Esophagus (tissue), 2 donors: ENCODE measurements at regions not wholly inside any gene's neighbourhood (a gene's known extent, or its start where the extent isn't known, plus 50 kb on each side); places are given as distances from the start of the nearest gene placed in this dataset.

Experiments used
- H3K27ac ChIP-seq, 2 donors: one replicate each; pipeline ENCODE4 v1.5.1; 2013; ENCODE audit warnings: low read depth in 2 of 2, mild to moderate bottlenecking in 2 of 2, inconsistent platforms in 1 of 2, low read length in 1 of 2, moderate library complexity in 1 of 2
- H3K27me3 ChIP-seq, 2 donors: one replicate each; pipeline ENCODE4 v1.6.1; 2013; ENCODE audit warnings: low read length in 2 of 2, control low read depth in 1 of 2, mild to moderate bottlenecking in 1 of 2; ENCODE audit not compliant: insufficient read depth in 2 of 2, control insufficient read depth in 1 of 2
- H3K36me3 ChIP-seq, 2 donors: one replicate each; pipeline ENCODE4 v1.6.1; 2013; ENCODE audit warnings: low read length in 1 of 2; ENCODE audit not compliant: control insufficient read depth in 2 of 2, insufficient read depth in 2 of 2
- H3K4me1 ChIP-seq, 2 donors: one replicate each; pipeline ENCODE4 v1.6.1; 2013; ENCODE audit warnings: low read length in 1 of 2; ENCODE audit not compliant: control insufficient read depth in 2 of 2, insufficient read depth in 2 of 2
- H3K4me3 ChIP-seq, 2 donors: one replicate each; pipeline ENCODE4 v1.5.1; 2013; ENCODE audit warnings: low read length in 2 of 2, mild to moderate bottlenecking in 2 of 2, low read depth in 1 of 2, moderate library complexity in 1 of 2
- H3K9me3 ChIP-seq, 2 donors: one replicate each; pipeline ENCODE4 v1.6.1; 2013; ENCODE audit warnings: mild to moderate bottlenecking in 2 of 2, low read depth in 1 of 2, low read length in 1 of 2, moderate library complexity in 1 of 2; ENCODE audit not compliant: control insufficient read depth in 2 of 2, insufficient read depth in 1 of 2
- WGBS, 2 donors: extraction: QIAGEN DNeasy Blood & Tissue Kit; methylation state at CpG; one replicate each; pipeline ENCODE4 v1.1.7; 2013; 5-methylcytosine and 5-hydroxymethylcytosine counted together
- donor health status: healthy with polysubstance abuse.
- donor health status: Bipolar disorder and iron deficiency.

GRCh38 chr2:41605311-41605710 lies 442.5 kb upstream of the PKDCC start:
- H3K4me1 ChIP-seq: no peaks in the 10 kb centered on the region
- no peaks in the 10 kb centered on the region for H3K9me3 ChIP-seq
- no peak overlapping the region for H3K4me3 ChIP-seq
- no peaks in the 10 kb centered on the region for H3K36me3 ChIP-seq
- WGBS, 2 donors: 70 to 81% methylated on average over 1 of the region's 1 CpG
- H3K27ac ChIP-seq: no peak overlapping the region
- H3K27me3 ChIP-seq: no peaks in the 10 kb centered on the region

GRCh38 chr2:41605914-41606313 lies 441.9 kb upstream of the PKDCC start:
- no peaks in the 10 kb centered on the region for H3K4me1 ChIP-seq
- no peaks in the 10 kb centered on the region for H3K27me3 ChIP-seq
- H3K36me3 ChIP-seq: no peaks in the 10 kb centered on the region
- no peaks in the 10 kb centered on the region for H3K9me3 ChIP-seq
- no peak overlapping the region for H3K4me3 ChIP-seq
- no peak overlapping the region for H3K27ac ChIP-seq

GRCh38 chr2:41610501-41611190 lies 437.2 kb upstream of the PKDCC start:
- Histone ChIP-seq H3K36me3 (no peaks in the 10 kb centered on the region), H3K27ac (no peak overlapping the region), H3K4me3 (no peak overlapping the region), H3K4me1 (no peaks in the 10 kb centered on the region), H3K9me3 (no peaks in the 10 kb centered on the region), H3K27me3 (no peaks in the 10 kb centered on the region)
- 38 to 44% methylated on average over 6 of the region's 6 CpGs for WGBS, 2 donors

GRCh38 chr2:41618754-41619153 lies 429.1 kb upstream of the PKDCC start:
- no peaks in the 10 kb centered on the region for H3K36me3 ChIP-seq
- H3K27ac ChIP-seq: no peak overlapping the region
- H3K9me3 ChIP-seq: no peaks in the 10 kb centered on the region
- no peaks in the 10 kb centered on the region for H3K4me1 ChIP-seq
- no peaks in the 10 kb centered on the region for H3K27me3 ChIP-seq
- WGBS, 2 donors: 76 to 82% methylated on average over 3 of the region's 3 CpGs
- no peak overlapping the region for H3K4me3 ChIP-seq

GRCh38 chr2:41621095-41621494 lies 426.7 kb upstream of the PKDCC start:
- Histone ChIP-seq H3K4me1 (no peaks in the 10 kb centered on the region), H3K27ac (no peak overlapping the region), H3K4me3 (no peak overlapping the region), H3K27me3 (no peaks in the 10 kb centered on the region), H3K9me3 (no peaks in the 10 kb centered on the region), H3K36me3 (no peaks in the 10 kb centered on the region)
- WGBS, 2 donors: 78 to 83% methylated on average over 3 of the region's 3 CpGs

- H3K4me1 ChIP-seq: no peaks in the 10 kb centered on the region
- H3K27ac ChIP-seq: no peak overlapping the region
- H3K4me3 ChIP-seq: no peak overlapping the region
- no peaks in the 10 kb centered on the region for H3K36me3 ChIP-seq
- WGBS, 2 donors: 44 to 57% methylated on average over 3 of the region's 3 CpGs
- H3K9me3 ChIP-seq: no peaks in the 10 kb centered on the region
- no peaks in the 10 kb centered on the region for H3K27me3 ChIP-seq
These were observed 426.3 kb upstream of the PKDCC start for GRCh38 chr2:41621563-41621962.

GRCh38 chr2:41622301-41622700 lies 425.5 kb upstream of the PKDCC start:
- 88 to 93% methylated on average over 5 of the region's 5 CpGs for WGBS, 2 donors
- Histone ChIP-seq H3K36me3 (no peaks in the 10 kb centered on the region), H3K4me3 (no peak overlapping the region), H3K4me1 (no peaks in the 10 kb centered on the region), H3K27me3 (no peaks in the 10 kb centered on the region), H3K9me3 (no peaks in the 10 kb centered on the region), H3K27ac (no peak overlapping the region)

- H3K27me3 ChIP-seq: no peaks in the 10 kb centered on the region
- H3K4me3 ChIP-seq: no peak overlapping the region
- 91% methylated on average over 2 of the region's 2 CpGs for WGBS, 2 donors
- H3K4me1 ChIP-seq: no peaks in the 10 kb centered on the region
- no peaks in the 10 kb centered on the region for H3K9me3 ChIP-seq
- H3K27ac ChIP-seq: no peak overlapping the region
- no peaks in the 10 kb centered on the region for H3K36me3 ChIP-seq
These were observed 420.9 kb upstream of the PKDCC start for GRCh38 chr2:41626936-41627335.

GRCh38 chr2:41634686-41635085 lies 413.1 kb upstream of the PKDCC start:
- no peak overlapping the region for H3K27ac ChIP-seq
- H3K36me3 ChIP-seq: no peaks in the 10 kb centered on the region
- H3K4me1 ChIP-seq: no peaks in the 10 kb centered on the region
- H3K27me3 ChIP-seq: no peaks in the 10 kb centered on the region
- 82 to 93% methylated on average over 2 of the region's 2 CpGs for WGBS, 2 donors
- H3K4me3 ChIP-seq: no peak overlapping the region
- peaks cover 0 to 4% of the 10 kb centered on the region in 2 donors for H3K9me3 ChIP-seq

GRCh38 chr2:41644936-41645335 lies 402.9 kb upstream of the PKDCC start:
- 67 to 74% methylated on average over 2 of the region's 2 CpGs for WGBS, 2 donors
- no peaks in the 10 kb centered on the region for H3K27me3 ChIP-seq
- no peak overlapping the region for H3K4me3 ChIP-seq
- H3K36me3 ChIP-seq: no peaks in the 10 kb centered on the region
- H3K27ac ChIP-seq: no peak overlapping the region
- no peaks in the 10 kb centered on the region for H3K9me3 ChIP-seq
- H3K4me1 ChIP-seq: no peaks in the 10 kb centered on the region
